CD4-positive, alpha-beta T cell treated with Interleukin-17A for 1 hour (primary cell): ENCODE measurements at regions not wholly inside any gene's neighbourhood (a gene's known extent, or its start where the extent isn't known, plus 50 kb on each side); places are given as distances from the start of the nearest gene placed in this dataset.

ENCODE experiments used
- DNase-seq: peaks from one replicate; pipeline ENCODE4 v3.0.0-alpha.2; 2020

- no peak for DNase-seq
These were observed 307.9 kb downstream of the CSNK1G3 start for GRCh38 chr5:123819833-123820232.

DNA sequence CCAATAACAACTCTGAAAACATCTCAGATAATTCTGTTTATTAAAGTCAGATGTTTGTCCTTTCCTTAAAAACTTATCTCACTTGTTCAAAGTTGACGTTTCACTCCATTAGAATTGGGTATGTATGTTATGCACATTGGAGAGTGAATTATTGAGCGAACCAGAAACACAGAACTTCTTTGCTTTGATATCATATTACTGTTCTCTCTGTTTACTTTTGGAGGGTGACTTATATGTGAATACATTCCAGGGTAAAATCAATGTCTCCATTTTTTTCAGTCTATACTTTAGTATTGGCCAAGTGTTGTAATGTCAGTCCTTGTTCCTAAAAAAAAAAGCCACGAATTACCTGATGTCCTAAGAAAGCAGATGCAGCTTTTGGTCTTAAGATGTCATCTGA lies 307.4 kb downstream of the CSNK1G3 start:
- DNase-seq: no peak

DNA sequence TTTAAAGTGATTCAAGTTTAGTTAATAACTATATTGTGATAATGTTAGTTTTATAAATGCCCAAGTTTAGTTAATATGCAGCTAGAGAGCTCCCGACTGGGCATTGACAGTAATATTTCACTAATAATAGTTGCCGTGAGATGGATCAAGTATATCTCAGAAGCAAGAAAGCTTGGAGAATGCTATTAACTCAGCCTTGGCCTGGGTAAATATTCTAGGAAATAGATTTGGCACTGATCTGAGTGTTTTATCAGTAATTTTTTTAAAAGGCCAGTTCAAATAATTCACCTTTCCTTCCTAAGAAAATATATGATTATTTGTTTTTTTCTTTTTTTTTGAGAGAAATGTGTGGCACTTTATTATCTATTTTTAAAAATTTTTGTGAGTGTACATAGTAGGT lies 305.3 kb downstream of the CSNK1G3 start:
- no peak for DNase-seq

- DNase-seq: no peak
These were observed 303.0 kb downstream of the CSNK1G3 start for GRCh38 chr5:123814801-123815470.

DNA sequence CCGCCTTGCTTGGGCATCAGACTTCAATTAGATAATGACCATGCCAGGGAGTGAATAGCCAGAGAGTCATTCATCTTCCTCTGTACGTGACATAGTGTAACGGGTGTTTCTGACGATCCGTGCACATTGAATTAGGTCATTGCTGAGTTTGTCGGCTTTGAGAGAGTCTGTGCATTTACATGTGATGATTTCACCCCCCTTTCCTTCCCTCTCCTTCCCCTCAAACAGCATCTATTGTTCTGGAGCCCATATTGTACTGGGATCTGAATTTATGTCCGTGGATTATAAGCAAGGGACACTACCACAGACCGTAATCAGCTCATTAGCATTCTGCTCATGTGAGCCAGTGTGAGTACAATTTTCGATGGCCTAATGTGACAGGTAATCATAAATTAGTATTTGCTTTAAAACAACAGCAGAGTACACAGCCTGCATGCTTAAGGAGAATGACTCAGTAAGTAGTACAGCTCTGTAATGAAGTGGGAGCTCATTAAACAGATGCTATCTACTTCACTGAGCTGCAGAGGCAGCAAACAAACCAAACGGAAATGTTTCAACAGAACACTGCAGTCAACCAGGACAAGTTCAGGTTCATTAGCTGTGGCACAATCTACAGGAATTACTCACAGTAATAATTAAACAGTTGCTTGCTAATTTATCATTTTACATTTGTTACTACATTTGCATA lies 302.1 kb downstream of the CSNK1G3 start:
- no peak for DNase-seq

GRCh38 chr5:123813264-123813663 lies 301.3 kb downstream of the CSNK1G3 start:
- no peak for DNase-seq

GRCh38 chr5:123811831-123812230 lies 299.9 kb downstream of the CSNK1G3 start:
- no peak for DNase-seq

DNA sequence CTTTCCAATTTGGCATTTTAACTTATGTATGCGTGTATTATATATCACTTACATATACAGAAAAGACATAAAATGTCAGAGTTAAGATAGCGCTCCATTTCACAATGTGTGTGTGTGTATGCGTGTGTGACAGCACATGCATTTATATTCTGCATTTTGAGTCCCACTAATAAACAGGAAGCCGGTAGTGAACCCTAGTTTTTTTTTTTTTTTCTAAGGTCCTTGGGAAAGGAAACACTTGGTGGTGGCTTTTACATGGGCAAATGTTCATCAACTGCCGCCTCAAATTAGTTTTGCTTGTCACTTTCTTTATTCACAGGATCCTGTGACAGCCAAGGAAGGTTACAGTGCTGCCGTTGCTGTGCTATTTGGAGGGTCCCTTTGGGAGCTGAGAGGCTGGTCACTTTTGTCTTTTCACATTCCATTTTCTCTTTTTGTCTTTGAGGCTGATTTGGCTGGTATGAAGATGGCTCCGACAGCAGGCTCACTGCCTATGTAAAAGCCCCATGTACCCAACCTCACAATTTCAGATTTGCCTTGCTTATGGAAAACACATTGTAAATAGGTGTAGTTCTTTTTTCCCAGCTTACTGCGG lies 298.9 kb downstream of the CSNK1G3 start:
- DNase-seq: no peak

- DNase-seq: no peak
These were observed 298.3 kb downstream of the CSNK1G3 start for GRCh38 chr5:123810253-123810652.

- no peak for DNase-seq
These were observed 297.7 kb downstream of the CSNK1G3 start for GRCh38 chr5:123809594-123810221.

DNA sequence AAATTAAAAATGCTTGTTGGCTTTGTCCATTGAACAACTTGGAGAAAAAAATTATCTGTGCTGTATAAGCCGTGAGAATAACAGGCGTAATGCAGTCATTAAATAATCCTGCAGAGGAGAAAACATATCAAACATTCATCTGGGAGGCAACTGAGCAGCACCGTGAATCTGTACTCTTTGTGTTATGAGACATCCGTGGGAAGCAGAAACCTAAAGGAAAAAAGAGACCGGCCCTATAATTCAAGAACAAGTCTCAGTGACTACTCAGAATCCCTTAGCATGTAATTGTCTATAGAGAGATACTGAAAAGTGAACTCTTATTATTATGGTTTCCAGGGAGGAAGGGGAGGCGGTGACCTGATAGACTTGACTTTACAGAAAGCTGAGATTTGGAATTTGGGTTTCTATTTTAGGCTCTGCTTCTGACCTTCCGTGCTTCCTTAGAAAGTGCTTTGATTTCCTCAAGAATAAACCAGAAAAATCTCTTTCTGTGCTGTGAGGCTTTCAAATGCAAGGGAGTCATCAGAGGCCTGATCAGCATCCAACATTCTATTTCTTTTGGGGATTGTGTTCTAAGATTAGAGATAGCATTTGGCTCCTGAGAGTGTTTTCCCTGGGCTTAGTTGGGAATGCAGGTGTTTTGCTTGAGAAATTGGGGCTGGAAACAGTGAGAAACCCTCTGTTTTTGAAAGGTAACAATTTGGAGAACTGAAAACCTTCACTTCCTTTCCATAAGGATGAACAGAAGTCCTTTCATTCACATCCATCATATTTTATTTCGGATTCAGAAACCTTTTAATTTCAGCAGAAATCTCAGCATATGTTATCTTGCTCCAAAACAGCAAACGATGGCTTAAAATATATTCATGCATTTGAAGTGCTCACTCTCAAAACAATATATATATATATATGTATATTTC lies 296.7 kb downstream of the CSNK1G3 start:
- no peak for DNase-seq

DNA sequence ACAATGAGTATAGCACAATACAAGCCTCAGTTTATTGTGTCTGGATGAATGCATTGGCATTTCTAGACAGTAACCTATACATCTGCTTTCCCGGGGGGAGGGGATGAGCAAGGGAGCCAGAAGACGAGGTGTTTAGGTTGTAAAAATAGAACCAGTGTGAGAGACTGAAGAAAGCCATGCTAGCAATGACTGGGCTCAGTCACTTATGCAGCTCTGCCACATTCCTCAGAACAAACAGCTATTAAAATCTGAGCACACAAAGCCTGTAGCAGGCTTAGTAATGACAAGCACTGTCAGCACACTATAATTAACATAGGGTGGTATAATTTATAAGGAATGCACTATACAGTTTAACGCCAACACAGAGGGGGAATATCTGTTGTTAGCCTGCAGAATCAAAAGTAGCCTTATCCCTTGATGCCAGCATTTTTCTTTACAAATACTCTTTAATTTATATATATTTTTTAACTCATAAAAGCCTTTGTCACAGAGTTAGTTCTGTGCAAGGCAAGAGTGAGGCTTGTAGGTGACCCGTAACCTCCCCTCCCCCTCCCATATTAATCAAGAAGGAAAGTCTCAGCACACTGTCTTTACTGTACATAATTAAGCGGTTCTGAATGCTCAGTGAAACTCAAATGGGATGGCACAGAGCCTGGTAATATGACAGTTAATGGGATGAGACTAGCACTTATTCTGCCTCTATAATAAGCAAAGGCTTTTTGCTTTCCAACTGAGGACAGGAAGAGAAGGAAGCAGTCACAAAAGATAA lies 295.4 kb downstream of the CSNK1G3 start:
- DNase-seq: no peak

DNA sequence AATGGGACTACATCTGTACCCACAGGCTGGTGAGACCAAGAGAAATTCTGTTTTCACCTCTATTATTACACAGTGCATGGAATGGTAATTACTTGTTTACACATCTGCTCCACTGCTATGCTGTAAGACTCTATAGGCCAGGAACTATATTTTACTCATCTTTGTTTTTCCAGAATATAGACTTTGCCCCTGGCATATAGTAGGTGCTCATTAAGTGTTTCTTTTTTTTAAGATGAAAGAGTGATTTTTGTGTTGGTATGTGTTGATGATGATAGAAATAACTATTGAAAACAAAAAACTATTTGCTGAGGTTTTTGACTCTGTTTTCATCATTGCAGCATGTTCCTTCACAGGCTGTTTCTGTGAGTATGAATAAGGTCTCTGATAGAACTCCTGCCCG lies 294.7 kb downstream of the CSNK1G3 start:
- DNase-seq: no peak

DNA sequence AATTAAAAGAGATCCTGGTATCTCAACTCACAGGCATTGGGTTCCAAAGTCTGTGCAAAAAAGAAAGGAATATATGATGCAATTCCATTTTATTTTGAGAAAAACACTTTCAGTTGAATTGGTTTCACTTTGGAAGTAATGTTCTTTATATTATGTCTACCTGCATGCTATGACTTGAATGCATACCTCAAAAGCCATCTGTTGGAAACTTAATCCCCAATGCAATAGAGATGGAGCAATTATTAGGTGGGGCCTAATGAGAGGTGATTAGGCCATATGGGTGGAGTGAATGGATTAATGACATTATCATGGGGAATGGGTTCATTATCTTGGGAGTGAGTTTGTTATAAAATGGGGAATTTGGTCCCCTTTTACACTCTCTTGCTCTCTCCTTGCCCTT lies 293.3 kb downstream of the CSNK1G3 start:
- no peak for DNase-seq

- no peak for DNase-seq
These were observed 291.4 kb downstream of the CSNK1G3 start for GRCh38 chr5:123803359-123803758.

DNA sequence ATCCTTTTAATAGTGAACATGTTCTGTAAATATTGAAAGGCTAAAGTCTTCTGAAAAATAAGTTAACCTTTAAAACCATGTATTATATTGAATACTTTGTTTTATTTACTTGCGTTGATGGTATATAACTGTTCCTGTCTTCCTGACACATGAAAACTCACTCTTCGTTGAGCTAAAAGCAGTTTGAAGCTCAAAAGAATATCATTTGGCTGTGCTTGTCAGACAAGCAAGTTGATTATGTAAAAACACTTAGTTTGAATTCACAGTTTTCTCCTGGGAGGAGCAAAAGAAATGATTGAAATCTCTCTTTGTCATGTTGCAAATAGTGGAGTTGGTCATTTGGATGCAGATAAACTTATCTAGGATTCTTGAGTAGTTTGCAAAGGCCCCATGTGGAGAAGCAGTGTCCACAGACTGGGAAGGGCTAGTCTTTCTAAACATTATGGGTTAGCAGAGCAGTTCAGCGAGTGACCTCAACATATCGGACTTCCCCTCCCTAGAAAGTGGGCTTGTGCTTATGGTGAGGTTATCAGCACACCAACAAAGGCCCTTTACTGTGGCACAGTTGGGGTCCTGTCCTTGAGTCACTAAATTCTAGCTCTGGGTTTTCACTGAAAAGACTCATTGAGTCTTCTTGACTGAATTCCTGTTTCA lies 290.4 kb downstream of the CSNK1G3 start:
- DNase-seq: no peak

DNA sequence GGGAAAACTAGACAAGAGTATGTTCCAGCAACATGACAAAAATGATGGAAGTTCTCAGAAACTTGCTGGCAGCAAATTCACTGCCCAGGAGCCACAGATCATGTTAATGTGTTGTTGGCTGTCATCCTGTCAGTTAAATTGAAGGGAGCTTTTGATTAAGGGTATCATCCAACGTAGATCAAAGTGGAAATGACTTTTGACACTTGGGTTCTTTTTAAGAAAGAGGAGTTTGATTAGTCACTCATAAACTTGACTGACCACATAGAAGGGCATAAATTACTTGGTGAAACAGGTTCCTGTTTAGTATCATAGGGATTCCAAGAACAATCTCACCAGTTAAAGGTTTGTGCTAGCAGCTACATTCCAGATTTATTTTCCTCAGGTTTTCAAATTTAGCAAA lies 288.7 kb downstream of the CSNK1G3 start:
- no peak for DNase-seq

- DNase-seq: no peak
These were observed 283.7 kb downstream of the CSNK1G3 start for GRCh38 chr5:123795688-123796087.

DNA sequence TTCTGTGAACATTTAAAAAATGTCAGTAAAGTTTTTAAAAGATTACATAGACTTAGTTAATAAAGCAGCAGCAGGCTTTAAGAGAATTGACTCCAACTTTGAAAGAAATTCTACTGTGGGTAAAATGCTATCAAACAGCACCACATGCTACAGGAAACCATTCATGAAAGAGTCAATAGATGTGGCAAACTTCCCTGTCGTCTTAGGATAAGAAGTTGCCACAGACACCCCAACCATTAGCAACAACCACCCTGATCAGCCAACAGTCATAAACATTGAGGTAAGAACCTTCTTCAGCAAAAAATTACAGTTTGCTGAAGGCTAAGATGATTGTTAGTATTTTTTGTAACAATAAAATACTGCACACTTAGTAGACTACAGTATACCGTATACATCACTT lies 278.2 kb downstream of the CSNK1G3 start:
- DNase-seq: no peak

DNA sequence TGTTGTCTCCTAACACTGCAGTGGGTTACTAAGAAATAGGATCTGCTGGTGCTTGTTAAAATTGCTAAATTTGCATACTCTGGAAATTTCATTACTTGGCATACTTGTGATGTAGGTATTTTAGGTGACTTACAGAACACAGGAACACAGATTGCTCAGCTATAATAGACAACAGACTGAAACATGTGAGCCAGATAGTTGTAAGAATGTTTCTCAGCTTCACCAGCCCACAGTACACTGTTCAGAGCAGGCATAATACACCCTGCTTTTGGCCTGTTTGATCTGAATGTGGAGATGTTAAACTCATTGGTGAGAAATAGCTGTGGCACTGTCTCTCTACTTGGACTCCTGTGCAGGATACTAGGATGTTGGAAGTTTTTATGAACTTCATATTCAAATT lies 275.7 kb downstream of the CSNK1G3 start:
- DNase-seq: no peak

- DNase-seq: no peak
These were observed 275.2 kb downstream of the CSNK1G3 start for GRCh38 chr5:123787136-123787535.

DNA sequence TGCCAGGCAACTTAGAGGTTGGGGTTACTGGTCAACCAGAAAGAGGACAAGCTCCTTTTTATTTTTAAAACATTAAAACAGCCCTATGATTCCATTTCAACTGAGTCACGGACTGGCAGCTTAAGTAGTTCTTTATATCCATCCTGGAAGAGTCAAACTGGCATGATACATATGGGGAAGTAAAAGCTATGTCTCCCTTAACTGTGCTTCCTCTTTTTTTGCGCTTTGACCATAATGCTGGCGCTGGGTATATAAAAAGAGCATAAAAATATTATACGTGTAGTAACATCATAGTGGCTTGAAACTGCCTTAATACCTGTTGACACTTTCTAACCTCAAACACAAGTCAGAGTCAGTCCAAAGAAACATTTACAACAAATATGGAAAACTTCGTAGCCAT lies 274.4 kb downstream of the CSNK1G3 start:
- DNase-seq: no peak
